Activated CD4-positive, alpha-beta T cell treated with anti-CD3 and anti-CD28 coated beads for 1 hour (primary cell): ENCODE measurements at regions not wholly inside any gene's neighbourhood (a gene's known extent, or its start where the extent isn't known, plus 50 kb on each side); places are given as distances from the start of the nearest gene placed in this dataset.

Experiments
- DNase-seq: peaks from one replicate; pipeline ENCODE4 v3.0.0-alpha.2; 2020

DNA sequence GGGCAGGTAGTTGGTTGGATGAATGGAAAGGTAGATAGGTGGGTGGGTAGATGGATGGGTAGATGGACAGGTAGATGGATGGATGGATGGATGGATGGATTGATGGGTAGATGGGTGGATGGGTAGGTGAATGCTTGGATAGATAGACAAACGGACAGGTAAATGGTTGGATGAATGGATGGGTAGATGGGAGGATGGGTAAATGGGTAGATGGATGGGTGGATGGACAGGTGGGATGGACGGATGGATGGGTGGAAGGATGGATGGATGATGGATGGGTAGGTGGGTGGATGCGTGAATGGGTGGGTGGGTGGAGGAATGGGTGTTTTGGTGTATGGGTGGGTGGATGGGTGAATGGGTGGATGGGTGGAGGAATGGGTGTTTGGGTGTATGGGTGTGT, 50.1 kb upstream of the ASAP2 start:
- DNase-seq = no peak

DNA sequence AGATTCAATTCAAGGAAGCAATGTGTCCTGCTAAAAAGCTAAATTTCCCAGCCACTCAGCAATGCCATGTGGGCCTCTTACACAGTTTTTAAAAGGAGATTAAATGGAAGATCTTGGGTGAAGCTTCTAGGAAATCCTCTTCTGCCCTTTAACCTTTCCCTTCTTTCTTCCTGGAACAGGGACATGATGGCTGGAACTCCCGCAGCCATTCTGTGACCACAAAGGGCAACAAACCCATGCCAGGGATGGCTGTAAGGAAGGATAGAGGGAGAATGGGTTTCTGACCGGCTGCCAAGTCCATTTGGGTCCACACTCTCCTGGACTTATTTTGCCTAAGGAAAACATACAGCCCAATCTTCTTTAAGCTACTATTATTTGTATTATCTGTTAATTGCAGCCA, 52.6 kb upstream of the ASAP2 start:
- no peak for DNase-seq

DNA sequence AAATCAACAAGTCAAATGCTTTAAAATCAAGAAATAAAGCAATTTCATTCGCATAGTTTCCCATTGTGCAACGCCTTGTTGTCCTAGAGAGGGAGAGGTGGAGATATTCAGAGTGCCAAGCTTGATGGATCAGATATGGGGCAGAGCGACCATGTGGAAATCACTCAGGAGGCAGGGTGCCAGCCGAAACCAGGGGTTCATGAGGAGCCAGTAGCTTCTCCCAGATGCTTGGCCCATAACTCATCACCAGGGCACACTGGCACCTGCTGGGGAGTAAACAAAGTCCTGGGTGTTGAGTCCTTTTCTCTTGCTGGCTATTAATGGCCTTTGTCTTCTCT, 53.0 kb upstream of the ASAP2 start:
- DNase-seq = no peak

DNA sequence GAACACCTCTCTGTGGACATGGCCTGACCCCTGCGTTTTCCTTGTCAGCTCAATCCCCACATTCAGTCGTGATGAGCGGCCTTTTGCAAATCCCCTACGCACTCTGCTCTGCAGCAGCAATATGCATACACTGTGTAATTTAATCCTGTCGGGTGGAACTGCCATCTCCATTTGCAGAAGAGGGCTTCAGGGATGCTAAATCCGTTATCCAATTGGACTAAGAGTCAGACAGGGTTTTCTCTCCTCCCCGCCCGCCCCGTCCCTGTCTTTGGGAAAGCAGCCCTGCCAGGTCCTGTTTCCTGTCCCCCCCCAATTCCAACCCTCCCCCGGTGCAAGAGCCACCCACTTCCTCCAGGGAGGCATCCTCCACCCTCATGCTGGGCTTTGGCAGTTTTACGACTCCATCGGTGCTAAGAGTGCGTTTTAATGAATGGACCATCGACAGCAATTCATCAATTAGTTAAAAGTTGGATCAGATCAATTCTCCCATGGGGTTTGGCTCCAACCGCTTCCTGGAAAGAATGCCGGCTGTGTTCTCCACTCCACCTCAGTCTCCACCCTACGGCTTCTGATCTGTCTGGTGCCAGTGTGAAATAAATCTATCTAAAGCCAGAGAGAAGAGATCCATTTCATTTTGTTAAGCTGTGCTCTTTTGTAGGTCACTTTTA, 53.5 kb upstream of the ASAP2 start:
- DNase-seq = no peak

DNA sequence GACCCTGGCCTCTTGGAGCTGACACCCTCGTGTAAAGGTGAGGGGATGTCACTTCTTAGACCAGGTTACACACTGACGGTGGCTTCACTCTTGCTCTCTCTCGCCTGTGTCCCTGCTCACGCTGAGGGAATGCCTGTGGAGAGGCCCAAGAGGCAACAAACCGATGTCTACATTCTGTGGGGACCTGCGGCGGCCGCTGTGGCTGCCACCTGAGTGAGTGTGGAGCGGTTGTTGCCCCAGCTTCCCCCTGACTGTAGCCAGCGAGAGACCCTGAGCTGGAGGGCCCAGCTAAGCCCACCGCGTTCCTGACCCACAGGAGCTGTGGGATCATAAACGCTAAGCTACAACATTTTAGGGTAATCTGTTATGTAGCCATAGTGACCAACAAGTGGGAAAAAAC, 55.7 kb upstream of the ASAP2 start:
- DNase-seq = no peak

DNA sequence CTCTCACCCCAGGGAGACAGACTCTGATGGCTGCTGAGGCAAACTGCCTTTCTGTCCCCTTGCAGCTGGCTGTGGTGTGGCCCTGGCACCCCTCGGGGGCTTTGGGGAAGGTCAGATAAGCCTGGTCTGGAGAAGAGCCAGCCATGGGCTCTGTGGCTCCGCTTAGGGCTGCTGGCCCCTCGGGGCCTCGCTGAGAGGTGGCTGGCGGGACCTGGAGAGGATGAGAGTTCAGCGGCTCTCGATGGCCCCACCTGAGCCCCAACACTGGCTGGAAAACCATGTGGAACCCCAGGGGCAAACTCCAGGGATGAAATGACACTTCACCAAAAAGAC, 56.1 kb upstream of the ASAP2 start:
- no peak for DNase-seq

DNA sequence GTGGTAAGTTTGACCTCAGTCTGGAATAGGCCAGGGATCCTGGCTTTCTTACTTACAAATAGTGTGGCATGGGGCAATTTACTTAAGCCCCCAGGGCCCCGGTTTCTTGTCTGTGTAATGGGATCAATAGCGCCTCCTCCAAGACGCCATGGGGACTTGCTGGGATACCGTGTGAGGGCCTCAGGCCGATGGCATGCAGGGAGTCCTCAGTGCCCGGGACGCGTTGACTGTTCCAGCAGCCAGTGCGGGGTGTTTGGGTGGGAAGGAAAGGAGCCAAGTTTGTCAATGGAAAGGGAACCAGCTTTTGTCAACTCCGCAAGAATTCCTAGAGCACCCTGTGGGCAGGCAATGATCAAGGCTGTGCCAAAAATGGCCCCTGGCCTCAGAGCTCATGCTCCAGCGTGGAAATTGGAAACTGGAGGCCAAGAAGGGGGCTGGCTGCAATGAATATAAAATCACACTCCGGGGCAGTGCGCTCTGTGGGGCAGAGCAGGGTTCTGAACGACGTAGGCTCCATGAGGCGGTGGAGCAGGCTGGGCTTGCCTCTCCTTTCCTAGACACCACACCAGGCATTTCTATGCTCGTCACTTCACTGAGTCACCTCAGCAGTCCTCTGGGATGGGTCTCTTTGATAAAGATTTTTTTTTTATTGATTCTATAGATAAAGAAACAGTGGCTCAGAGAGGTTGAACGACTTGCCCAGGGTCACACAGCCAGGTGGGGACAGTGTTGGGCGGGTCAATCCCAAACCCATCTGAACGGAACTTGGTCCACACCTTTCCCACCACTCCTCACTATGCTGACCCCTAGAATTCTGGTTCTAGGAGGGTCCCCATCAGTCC, 56.7 kb upstream of the ASAP2 start:
- no peak for DNase-seq

DNA sequence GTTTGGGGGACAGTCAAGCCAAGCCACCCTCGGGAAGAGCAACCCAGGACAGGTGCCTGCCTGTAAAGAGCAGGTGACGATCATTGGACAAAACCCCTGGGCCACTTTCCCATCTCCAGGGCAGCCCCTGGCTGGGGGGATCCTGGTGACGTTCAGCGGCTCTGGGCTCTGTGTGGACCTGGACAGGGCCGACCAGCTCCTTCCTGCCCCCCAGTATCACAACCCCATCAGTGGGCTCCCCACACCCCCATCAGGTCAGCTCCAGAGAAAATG, 57.3 kb upstream of the ASAP2 start:
- no peak for DNase-seq

DNA sequence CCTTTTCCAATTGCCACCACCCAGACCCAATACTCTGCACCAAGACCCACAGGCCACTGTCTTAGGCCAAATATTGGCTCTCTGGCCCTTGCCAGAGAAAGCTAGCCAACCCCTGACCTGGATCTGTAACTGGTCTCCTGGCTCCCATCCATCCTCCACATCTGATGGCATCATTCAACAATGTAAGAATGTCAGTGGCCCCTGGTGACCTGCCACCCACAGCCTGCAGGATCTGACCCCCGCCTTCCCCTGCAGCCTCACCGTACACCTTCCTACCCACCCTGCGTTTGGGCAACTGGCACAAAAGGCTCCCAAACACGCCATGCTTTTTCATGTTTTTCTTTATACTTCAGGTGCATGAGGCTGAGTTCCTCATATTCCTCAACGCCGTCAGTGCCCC, 60.0 kb upstream of the ASAP2 start:
- DNase-seq = no peak

DNA sequence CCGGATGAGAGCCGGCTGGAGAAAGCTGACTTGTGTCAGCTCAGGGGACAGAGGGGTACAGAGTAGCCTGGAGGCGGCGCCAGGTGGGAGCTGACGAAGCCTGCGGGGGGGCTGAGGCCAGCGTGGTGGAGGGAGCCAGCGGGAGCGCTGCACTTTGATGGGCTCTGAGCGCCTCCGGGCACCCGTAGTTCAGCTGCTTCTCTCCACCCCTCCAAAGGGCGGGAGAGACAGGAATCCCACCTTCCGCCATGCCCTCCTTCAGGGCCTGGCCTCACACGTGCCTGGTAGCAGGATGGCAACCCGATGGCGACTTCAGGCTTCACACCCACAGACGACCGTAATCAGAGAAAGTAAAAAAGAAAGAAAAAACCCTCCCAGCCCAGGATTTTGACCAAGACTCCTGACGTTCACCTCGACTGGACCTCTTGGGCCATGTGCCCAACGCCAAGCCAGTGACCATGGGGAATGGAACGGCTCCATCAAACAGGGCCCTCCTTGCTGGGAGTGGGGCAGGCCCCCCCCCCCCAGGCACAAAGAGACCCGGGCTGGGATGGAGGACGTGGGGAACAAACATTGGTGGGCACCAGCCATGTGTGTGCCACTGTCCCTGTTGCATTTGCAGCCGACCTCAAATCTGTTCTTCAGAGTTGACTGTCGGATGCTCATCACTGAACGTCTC, 60.7 kb upstream of the ASAP2 start:
- DNase-seq = no peak

DNA sequence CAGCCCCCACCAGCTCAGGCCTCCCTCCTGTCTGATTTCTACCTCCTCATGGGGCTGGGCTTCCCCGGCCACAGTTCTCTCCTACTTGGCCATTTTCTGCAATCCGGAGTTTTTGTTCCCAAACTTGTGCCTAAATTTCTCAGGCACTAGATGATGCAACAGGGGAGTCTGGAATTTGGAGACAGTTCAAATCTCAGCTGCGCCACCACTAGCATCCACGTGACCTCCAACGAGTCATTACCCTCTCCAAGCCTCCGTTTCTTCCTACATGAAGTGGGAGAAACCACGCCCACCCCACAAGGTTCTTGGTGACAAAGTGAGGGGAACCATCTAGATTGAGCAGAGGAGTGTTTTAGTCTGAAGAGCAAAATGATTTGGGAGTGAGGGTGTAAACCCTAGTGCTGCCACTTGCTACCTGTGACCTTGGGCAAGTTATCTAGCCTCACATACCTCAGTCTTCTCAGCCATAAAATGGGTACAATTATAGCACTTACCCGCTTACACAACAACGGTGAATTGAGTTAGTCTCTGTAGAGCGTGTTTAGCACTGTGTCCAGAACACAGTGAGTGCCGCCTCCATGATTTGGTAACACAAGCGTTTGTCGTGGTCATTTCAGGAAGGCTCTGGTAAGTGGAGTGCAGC, 61.4 kb upstream of the ASAP2 start:
- DNase-seq = no peak

DNA sequence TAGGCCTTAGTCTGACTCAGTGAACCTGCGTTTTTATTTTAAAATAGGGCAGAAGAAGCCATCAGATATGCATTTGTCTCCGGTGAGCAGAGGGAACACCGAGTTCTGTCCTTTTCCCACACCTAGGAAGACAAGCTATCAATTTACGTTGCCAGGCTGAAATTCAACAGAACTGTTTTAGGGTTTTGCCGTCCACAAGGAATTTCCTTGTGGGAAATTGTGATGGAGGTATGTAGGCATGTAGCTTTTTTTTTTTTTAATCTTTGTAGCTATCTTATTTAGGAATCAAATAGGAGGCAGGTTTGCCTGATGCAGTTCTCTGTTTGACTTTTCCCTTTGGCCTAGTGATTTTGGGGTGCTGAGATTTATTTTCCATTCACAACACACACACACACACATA, 62.0 kb upstream of the ASAP2 start:
- no peak for DNase-seq

DNA sequence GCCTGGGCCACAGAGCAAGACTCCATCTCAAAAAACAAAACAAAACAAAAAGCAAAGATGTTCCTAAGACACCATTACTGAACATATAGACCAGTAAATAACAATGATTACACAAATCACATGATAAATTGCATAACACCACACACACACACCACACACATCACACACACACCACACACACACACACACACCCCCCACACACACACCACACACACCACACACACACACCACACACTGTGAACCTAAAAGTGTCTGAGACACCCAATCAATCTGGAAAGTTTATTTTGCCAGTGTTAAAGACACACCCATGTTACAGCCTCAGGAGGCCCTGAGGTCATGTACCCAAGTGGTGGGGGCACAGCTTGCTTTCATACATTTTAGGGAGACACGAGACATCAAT, 62.6 kb upstream of the ASAP2 start:
- DNase-seq = no peak

DNA sequence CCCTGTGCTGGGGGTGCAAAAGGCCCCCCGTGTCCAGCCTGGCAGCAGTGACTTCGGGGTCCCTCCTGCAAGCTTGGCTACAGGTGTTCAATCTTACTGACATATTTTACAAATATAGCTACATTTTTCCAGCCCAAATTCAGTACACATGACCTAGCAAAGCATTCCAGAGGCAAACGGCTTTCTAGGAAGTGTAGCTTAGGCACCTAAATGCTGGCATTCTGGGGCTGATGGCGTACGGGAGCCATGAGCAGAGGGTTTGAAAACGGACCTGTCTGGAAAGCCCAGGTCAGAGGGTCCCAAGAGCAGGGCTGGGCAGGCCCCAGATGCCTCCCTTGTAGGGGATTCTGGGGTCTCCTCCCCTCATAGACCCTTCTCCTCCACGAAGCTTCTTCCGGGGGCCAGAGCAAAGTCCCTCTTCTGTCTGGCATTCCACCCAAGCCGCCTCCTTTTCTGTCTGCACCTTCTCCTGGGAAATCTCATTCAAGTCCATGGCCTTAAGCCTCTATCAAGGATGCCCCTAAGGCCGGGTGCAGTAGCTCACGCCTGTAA, 63.3 kb upstream of the ASAP2 start:
- DNase-seq = no peak

DNA sequence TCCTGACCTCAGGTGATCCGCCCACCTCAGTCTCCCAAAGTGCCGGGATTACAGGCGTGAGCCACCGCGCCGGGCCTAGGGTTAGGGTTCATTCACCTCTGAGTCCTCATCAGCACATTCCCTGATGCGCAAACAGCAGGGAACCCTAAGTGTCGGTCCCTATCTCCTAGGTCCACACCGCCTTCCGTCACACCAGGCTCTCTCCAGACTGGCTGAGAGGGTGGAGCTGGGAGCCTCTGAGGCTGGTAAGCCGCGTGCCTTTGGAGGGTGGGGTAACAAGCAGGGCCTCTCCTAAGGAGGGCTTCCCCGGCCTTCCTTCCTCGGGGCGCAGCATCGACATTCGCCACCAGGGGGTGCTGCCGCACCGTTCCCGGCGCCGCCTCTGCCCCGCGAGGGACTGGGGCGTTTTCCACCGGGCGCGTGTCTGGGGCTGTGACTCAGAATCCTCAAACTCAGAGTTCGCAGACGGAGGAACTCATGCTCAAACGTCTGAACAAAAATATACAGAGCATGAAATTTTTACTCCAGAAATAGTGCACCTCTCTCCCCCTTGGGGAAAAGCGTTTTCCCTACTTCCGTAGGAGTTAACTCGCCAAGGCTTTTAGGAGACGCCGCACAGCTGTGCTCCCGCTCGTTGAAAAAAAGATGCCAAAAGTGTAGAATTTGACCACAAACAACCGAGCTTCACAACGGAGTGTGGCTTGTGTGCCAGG, 63.9 kb upstream of the ASAP2 start:
- peak; percentile 69 for DNase-seq

DNA sequence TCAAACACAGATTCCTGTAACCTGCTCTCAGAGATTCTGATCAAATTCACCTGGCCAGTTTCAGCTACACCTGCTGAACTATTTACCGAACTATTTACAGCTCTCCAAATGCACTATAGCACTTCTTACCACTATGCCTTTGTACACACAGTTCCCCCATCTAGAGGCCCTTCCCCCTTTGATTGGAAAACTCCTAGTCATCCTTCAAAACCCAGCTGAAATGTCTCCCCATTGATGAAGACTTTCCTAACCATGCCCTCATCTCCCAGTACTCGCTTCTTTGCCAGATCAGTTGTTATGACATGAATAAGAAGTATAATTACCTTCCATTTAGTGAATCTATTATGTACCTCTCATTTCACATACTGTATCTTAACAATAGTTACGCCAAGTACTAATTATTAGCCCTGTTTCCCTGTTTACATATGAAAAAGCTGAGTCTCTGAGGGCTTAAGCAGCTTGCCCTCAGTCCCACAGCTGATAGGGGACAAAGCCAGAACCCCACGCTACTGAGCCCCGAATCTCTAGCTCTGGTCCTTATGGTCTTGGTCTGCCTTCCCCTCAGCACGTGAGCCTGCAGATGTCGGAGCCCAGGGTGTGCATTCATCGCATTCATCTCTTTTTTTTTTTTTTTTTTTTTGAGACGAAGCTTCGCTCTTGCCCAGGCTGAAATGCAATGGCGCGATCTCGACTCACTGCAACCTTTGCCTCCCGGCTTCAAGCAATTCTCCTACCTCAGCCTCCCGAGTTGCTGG, 64.7 kb upstream of the ASAP2 start:
- no peak for DNase-seq

DNA sequence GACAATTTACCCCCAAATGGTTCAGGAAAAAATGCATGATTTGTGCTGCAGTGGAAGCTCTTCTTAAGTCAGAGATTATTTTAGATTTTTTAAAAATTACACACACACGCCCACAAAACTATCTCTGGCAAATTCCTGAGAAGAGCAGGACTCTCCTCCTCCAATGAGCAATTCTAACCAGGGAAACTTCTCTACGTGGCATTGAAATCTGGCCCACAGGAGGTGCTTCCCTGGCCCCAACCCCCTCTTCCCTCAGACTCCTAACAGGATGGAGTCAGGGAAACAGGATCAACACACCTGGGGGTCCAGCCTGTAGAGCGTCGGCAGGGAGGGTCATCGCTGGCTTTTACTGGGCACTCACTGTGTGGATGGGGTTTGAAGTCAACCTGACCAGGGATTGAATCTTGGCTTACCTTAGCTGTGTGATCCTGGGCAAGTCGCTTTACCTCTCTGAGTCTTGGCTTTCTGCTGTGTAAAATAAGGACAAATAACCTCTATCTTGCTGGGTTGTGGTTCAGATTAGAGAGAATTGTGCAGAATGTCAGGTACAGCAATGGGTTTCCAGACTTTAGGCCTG, 65.4 kb upstream of the ASAP2 start:
- no peak for DNase-seq

DNA sequence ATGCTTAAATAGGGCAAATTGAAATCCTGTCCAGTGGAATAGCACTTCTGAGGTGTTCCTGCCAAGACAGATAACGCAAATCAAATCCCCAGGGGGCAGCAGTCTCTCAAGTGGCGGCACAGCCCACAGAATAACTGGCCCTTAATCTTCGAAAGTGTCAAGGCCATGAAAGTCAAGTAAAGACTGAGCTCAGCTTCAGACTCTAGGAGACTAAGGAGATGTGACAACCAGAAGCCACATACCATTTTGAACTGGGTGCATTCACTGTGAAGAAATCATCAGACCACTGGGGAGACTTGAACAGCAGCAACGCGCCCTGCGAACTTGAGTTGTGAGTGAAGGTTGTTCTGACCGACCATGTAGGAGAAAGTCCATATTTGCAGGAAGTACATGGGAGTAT, 66.0 kb upstream of the ASAP2 start:
- DNase-seq = no peak

DNA sequence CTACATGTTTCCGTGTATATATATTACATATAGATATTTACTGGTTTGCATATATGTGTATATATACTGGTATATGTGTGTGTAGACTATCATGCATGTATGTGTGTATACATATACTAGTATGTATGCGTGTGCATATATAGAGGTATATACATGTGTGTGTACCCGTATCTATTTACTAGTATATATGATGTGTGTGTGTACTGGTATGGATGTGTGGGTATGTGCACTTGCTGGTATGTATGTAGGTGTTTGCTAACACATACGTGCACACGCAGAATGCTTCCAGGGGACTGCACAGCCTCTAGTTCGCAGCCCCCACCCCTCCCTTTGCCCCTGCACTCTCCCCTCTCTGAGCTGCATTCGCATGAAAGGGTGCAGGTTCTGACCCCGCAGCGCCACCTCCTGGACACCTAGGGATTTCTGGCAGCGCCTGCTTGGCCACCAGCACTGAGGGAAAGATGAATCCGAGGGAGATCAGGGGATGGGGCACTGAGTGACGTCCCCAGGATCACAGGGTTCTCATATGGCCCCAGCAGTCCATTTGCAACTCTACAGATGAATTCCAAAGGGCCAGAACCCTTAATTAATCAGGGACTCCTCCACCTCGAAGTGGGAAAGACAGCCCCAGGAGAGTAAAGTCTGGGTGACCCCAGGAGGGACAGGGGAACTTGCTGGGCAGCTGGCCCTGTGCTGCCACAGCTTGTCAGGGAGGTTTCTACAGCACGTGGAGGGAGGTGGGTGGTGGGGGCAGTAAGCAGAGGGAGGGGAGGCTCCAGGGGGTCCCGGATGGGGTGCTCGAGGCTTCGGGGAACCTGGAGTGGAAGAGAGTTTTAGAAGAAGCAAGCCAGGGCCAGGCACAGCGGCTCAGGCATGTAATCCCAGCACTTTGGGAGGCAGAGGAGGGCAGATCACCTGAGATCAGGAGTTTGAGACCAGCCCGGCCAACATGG, 66.8 kb upstream of the ASAP2 start:
- peak; percentile 21 for DNase-seq

DNA sequence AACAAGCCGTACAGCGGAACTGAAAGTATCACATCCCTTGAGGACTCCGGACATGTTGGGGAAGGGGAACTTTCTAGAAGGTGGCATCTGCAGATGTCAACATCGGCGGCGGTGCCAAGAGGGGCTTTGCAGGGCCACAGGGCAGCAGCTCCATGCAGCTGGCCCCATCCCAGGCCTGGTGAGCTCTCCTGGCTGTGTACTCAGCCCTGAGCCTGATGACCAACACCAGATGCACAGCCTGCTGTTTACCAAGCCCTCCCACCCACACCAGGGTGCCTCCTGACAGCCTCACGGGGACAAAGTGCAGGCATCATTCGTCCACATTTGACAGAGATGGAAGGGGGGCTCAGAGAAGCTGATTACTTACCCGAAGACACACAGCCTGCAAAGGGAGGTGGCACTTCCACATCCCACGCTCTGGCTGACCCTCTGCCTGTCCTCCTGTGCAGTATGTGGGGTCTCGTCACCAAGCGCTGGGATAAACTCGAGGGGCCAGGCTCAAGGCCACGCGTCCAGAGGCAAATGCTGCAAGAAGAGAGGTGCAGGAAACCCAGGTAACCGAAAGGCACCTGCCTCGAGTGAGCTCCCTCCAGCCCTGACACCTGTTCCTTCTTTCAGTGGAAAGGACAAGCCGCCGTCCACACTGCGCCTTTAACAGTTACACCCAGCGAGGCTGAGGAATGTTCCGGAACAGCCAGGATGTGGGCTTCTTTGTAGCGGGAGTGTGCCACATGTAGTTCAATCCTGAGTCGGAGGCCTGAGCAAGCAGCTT, 69.0 kb upstream of the ASAP2 start:
- DNase-seq = no peak
